HepG2 (cell line): ENCODE measurements at regions not wholly inside any gene's neighbourhood (a gene's known extent, or its start where the extent isn't known, plus 50 kb on each side); places are given as distances from the start of the nearest gene placed in this dataset.

ENCODE experiments used
- ATAC-seq: fragments of 200-7000 bp; cut with Tn5 transposase; 3 replicates; pipeline ENCODE4 v1.9.1; 2020; ENCODE audit warnings: mild to moderate bottlenecking, moderate library complexity
- BruUV-seq: library from RNA; stranded (reverse); fragments of 400-500 nt; replicated peaks from 2 replicates; lab custom pipeline; 2021; lab: Mats Ljungman, UMichigan
- CTCF ChIA-PET: fragments of 300-600 bp; formaldehyde crosslinking; extraction: SDS; loops from one replicate; lab custom pipeline; 2021; ENCODE audit warnings: low total read pairs, inconsistent platforms, low intra/inter-chr PET ratio; lab: Yijun Ruan, JAX
- POLR2A ChIA-PET: fragments of 350-600 bp; sonication (Branson Sonifier 250); formaldehyde crosslinking; loops from one replicate; lab custom pipeline; 2020; ENCODE audit warnings: antibody characterized with exemption, inconsistent platforms; lab: Yijun Ruan, JAX
- DNase-seq: peaks from one replicate; pipeline ENCODE4 v3.0.0-alpha.2; 2015; ENCODE audit warnings: low spot score
- FAIRE-seq: peaks from 3 replicates; lab custom pipeline; 2011; peaks lifted over from hg19 to GRCh38; lab: Jason Lieb, UNC
- H2AFZ ChIP-seq: one replicate; pipeline ENCODE4 v1.6.1; 2011; ENCODE audit warnings: low read length, inconsistent platforms
- H3K27ac ChIP-seq: fragments of 300-600 bp; 3 replicates; pipeline ENCODE4 v1.8.0; 2011; ENCODE audit warnings: mixed run types, mild to moderate bottlenecking, mixed read lengths, low read length, inconsistent platforms; ENCODE audit not compliant: insufficient read depth; ENCODE audit errors: extremely low read length
- H3K27me3 ChIP-seq, 2 experiments: fragments of 200-600 bp in 1 of 2; 2 replicates in 1 of 2; 3 replicates in 1 of 2; pipeline versions ENCODE4 v1.6.0 to v1.8.0; 2011; ENCODE audit warnings: low read length in 2 of 2, mild to moderate bottlenecking in 2 of 2, moderate library complexity in 2 of 2, inconsistent platforms in 1 of 2; ENCODE audit not compliant: insufficient read depth in 2 of 2, control insufficient read depth in 1 of 2
- H3K36me3 ChIP-seq, 2 experiments: fragments of 200-600 bp in 1 of 2; replicated peaks in 1 of 2; 2 replicates in 1 of 2; 3 replicates in 1 of 2; pipeline versions ENCODE4 v1.5.1 to v1.8.0; 2011; ENCODE audit warnings: low read length in 2 of 2, inconsistent platforms in 1 of 2; ENCODE audit not compliant: insufficient read depth in 2 of 2, control insufficient read depth in 1 of 2
- H3K4me1 ChIP-seq: 2 replicates; pipeline ENCODE4 v1.5.1; 2012; ENCODE audit warnings: low read length, inconsistent platforms; ENCODE audit not compliant: insufficient read depth
- H3K4me2 ChIP-seq: 2 replicates; pipeline ENCODE4 v1.6.0; 2011; ENCODE audit warnings: low read depth, low read length, inconsistent platforms
- H3K4me3 ChIP-seq, 3 experiments: fragments of 200-600 bp in 1 of 3; sonication (generic), shearing (Covaris generic) in 1 of 3; replicated peaks in 1 of 3; 2 replicates each; pipeline ENCODE4 v1.5.1; 2011 to 2016; ENCODE audit warnings: low read length in 3 of 3, inconsistent platforms in 2 of 3, low read depth in 2 of 3, mild to moderate bottlenecking in 2 of 3, control low read depth in 1 of 3, mixed read lengths in 1 of 3; ENCODE audit not compliant: insufficient read depth in 1 of 3
- H3K79me2 ChIP-seq: one replicate; pipeline ENCODE4 v1.6.1; 2011; ENCODE audit warnings: low read length, inconsistent platforms; ENCODE audit not compliant: insufficient read depth
- H3K9ac ChIP-seq: 2 replicates; pipeline ENCODE4 v1.6.0; 2011; ENCODE audit warnings: mild to moderate bottlenecking, low read depth, low read length, inconsistent platforms; ENCODE audit not compliant: insufficient read depth
- H3K9me3 ChIP-seq: 2 replicates; pipeline ENCODE4 v1.5.1; 2012; ENCODE audit warnings: mild to moderate bottlenecking, low read length
- H4K20me1 ChIP-seq: 2 replicates; pipeline ENCODE4 v1.6.0; 2011; ENCODE audit warnings: inconsistent platforms, mild to moderate bottlenecking, low read length, moderate library complexity; ENCODE audit not compliant: insufficient read depth
- ATF7-NPFF ChIP-seq: sonication (generic); formaldehyde crosslinking; IDR thresholded peaks from 2 replicates; pipeline ENCODE4 v1.8.1; 2023; ENCODE audit warnings: mild to moderate bottlenecking, low read depth, missing genetic modification reagents, moderate library complexity
- CBX5 ChIP-seq: sonication (generic); formaldehyde crosslinking; IDR thresholded peaks from 2 replicates; pipeline ENCODE4 v1.4.0; 2020; ENCODE audit warnings: missing genetic modification reagents, borderline replicate concordance
- CSRNP1 ChIP-seq: sonication (generic); formaldehyde crosslinking; IDR thresholded peaks from 2 replicates; pipeline ENCODE4 v1.8.1; 2023; ENCODE audit warnings: mild to moderate bottlenecking, missing genetic modification reagents
- ERF ChIP-seq: IDR thresholded peaks from 2 replicates; pipeline ENCODE4 v1.6.1; 2018; ENCODE audit warnings: missing biosample characterization, missing genetic modification reagents
- FOXJ3 ChIP-seq: sonication (generic); formaldehyde crosslinking; IDR thresholded peaks from 2 replicates; pipeline ENCODE4 v1.4.0; 2020; ENCODE audit warnings: missing genetic modification reagents, mild to moderate bottlenecking, borderline replicate concordance
- HDAC6 ChIP-seq: fragments of 200-600 bp; sonication (generic); IDR thresholded peaks from 2 replicates; pipeline ENCODE4 v1.7.0; 2017; ENCODE audit warnings: mild to moderate bottlenecking, antibody characterized with exemption, low read length, low read depth
- JUND ChIP-seq: sonication (generic); formaldehyde crosslinking; IDR thresholded peaks from 2 replicates; pipeline ENCODE4 v1.8.0; 2022; ENCODE audit warnings: mild to moderate bottlenecking, missing genetic modification reagents
- MAFF ChIP-seq: IDR thresholded peaks from 2 replicates; pipeline ENCODE4 v1.6.1; 2011; ENCODE audit warnings: low read depth, low read length, improper control_type of control experiment
- NFKB2 ChIP-seq: sonication (generic); formaldehyde crosslinking; IDR thresholded peaks from 2 replicates; pipeline ENCODE4 v1.4.0; 2020; ENCODE audit warnings: missing genetic modification reagents, borderline replicate concordance
- PLRG1 ChIP-seq: fragments of 450-650 bp; conservative IDR thresholded peaks from 2 replicates; pipeline ENCODE4 v1.6.1; 2016
- PREB ChIP-seq: sonication (generic); formaldehyde crosslinking; IDR thresholded peaks from 2 replicates; pipeline ENCODE4 v1.4.0; 2020; ENCODE audit warnings: missing genetic modification reagents
- SALL2 ChIP-seq: sonication (generic); formaldehyde crosslinking; IDR thresholded peaks from 2 replicates; pipeline ENCODE4 v1.8.1; 2023; ENCODE audit warnings: mild to moderate bottlenecking, missing genetic modification reagents, inconsistent platforms
- TOPORS ChIP-seq: sonication (generic); formaldehyde crosslinking; IDR thresholded peaks from 2 replicates; pipeline ENCODE4 v1.8.0; 2023; ENCODE audit warnings: mild to moderate bottlenecking, missing genetic modification reagents
- ZNF224 ChIP-seq: sonication (generic); formaldehyde crosslinking; IDR thresholded peaks from 2 replicates; pipeline ENCODE4 v1.5.0; 2020; ENCODE audit warnings: mild to moderate bottlenecking, missing genetic modification reagents
- ZNF234 ChIP-seq: sonication (generic); formaldehyde crosslinking; conservative IDR thresholded peaks from 2 replicates; pipeline ENCODE4 v1.5.1; 2020; ENCODE audit warnings: mild to moderate bottlenecking, missing genetic modification reagents
- ZNF510 ChIP-seq: sonication (generic); formaldehyde crosslinking; IDR thresholded peaks from 2 replicates; pipeline ENCODE4 v1.4.0; 2020; ENCODE audit warnings: low read depth, mild to moderate bottlenecking, missing genetic modification reagents
- ZNF891 ChIP-seq: sonication (generic); formaldehyde crosslinking; IDR thresholded peaks from 2 replicates; pipeline ENCODE4 v1.5.0; 2020; ENCODE audit warnings: mild to moderate bottlenecking, missing genetic modification reagents
- ZSCAN21 ChIP-seq: sonication (generic); formaldehyde crosslinking; IDR thresholded peaks from 2 replicates; pipeline ENCODE4 v1.8.0; 2022; ENCODE audit warnings: mild to moderate bottlenecking, missing genetic modification reagents, moderate library complexity, borderline replicate concordance
- WGBS: methylation state at CpG from one replicate; pipeline ENCODE4 v1.1.6; 2017; ENCODE audit warnings: low lambda C conversion rate; 5-methylcytosine and 5-hydroxymethylcytosine counted together
- in situ Hi-C: cut with HindIII; loops from 2 replicates; pipeline ENCODE4 v1.10.0; 2017; ENCODE audit warnings: low pct_unique_long_range_greater_than_20kb; ENCODE audit not compliant: extremely low pct_ligation_motif_present
- intact Hi-C: fragments of 100-400 bp; cut with micrococcal nuclease; formaldehyde crosslinking; loops from one replicate; pipeline ENCODE4 v1.10.0; 2022; ENCODE audit not compliant: unreplicated experiment

- H3K9me3 ChIP-seq, result no peaks in the 10 kb centered on the region
- ChIA-PET CTCF (no interaction called here), POLR2A (no interaction called here)
- H3K4me3 ChIP-seq, result no peak overlapping the region
- H2AFZ ChIP-seq, result no peak overlapping the region
- H4K20me1 ChIP-seq, result no peaks in the 10 kb centered on the region
- no peaks in the 10 kb centered on the region for H3K27me3 ChIP-seq
- H3K9ac ChIP-seq, result no peak overlapping the region
- in situ Hi-C loops (no loop called here), intact Hi-C loops (no loop called here)
- FAIRE-seq (no peak), DNase-seq (no peak), ATAC-seq (no peak)
- no peaks in the 10 kb centered on the region for H3K36me3 ChIP-seq
- no peaks in the 10 kb centered on the region for H3K79me2 ChIP-seq
- no TSS peak for BruUV-seq
- H3K4me1 ChIP-seq, result no peaks in the 10 kb centered on the region
- 0% methylated on average over 3 of the region's 3 CpGs for WGBS
- TF ChIP-seq NFKB2 (CRISPR knock-in tag) (no peak), ATF7-NPFF (CRISPR knock-in tag) (no peak), ZNF224 (CRISPR knock-in tag) (no peak), HDAC6 (no peak), ZSCAN21 (CRISPR knock-in tag) (no peak), JUND (CRISPR knock-in tag) (no peak), CBX5 (CRISPR knock-in tag) (no peak), MAFF (no peak), ZNF891 (CRISPR knock-in tag) (no peak), ZNF510 (CRISPR knock-in tag) (no peak)
- no peak overlapping the region for H3K27ac ChIP-seq
- no peak overlapping the region for H3K4me2 ChIP-seq
These were observed 86.9 kb upstream of the GORAB start for GRCh38 chr1:170445096-170445495.

GRCh38 chr1:170448661-170449158, 83.3 kb upstream of the GORAB start:
- in situ Hi-C loops, result no loop called here
- Histone ChIP-seq H3K9me3 (no peaks in the 10 kb centered on the region), H3K4me3 (no peak overlapping the region), H3K4me1 (no peaks in the 10 kb centered on the region), H3K4me2 (no peak overlapping the region), H2AFZ (no peak overlapping the region), H3K27me3 (no peaks in the 10 kb centered on the region), H3K36me3 (no peaks in the 10 kb centered on the region), H3K9ac (no peak overlapping the region), H3K27ac (no peak overlapping the region), H4K20me1 (no peaks in the 10 kb centered on the region), H3K79me2 (no peaks in the 10 kb centered on the region)
- intact Hi-C loops, result no loop called here
- no peak for ATAC-seq
- FAIRE-seq, result no peak
- ChIA-PET POLR2A (no interaction called here), CTCF (no interaction called here)
- TF ChIP-seq ZNF234 (no peak), SALL2 (CRISPR knock-in tag) (no peak), TOPORS (CRISPR knock-in tag) (no peak), ERF (CRISPR knock-in tag) (no peak), PLRG1 (no peak), PREB (no peak), FOXJ3 (CRISPR knock-in tag) (no peak), CSRNP1 (CRISPR knock-in tag) (no peak)
- no TSS peak for BruUV-seq
- no peak for DNase-seq
